HCT116 (cell line): ENCODE measurements at regions not wholly inside any gene's neighbourhood (a gene's known extent, or its start where the extent isn't known, plus 50 kb on each side); places are given as distances from the start of the nearest gene placed in this dataset.

Experiments used
- ATAC-seq: fragments of 200-7000 bp; cut with Tn5 transposase; 2 replicates; pipeline ENCODE4 v1.9.1; 2020; ENCODE audit warnings: mild to moderate bottlenecking, moderate library complexity
- BruUV-seq: library from RNA; stranded (reverse); fragments of 400-500 nt; replicated peaks from 2 replicates; lab custom pipeline; 2021; lab: Mats Ljungman, UMichigan
- CTCF ChIA-PET: fragments of 300-600 bp; sonication (Branson Sonifier 250); formaldehyde crosslinking; loops from one replicate; lab custom pipeline; 2021; ENCODE audit warnings: antibody characterized with exemption; lab: Charles Lee
- POLR2A ChIA-PET: fragments of 300-600, 350-600 bp; sonication (Branson Sonifier 250); formaldehyde crosslinking; loops from one replicate; lab custom pipeline; 2021; ENCODE audit warnings: antibody characterized with exemption; lab: Charles Lee
- RAD21 ChIA-PET, 2 experiments: fragments of 300-600 bp; sonication (Branson Sonifier 250); formaldehyde crosslinking; loops; one replicate each; lab custom pipeline; 2023; ENCODE audit warnings: low total read pairs in 2 of 2; ENCODE audit not compliant: uncharacterized antibody in 2 of 2, unreplicated experiment in 2 of 2, low non-redundant PET in 1 of 2; lab: Charles Lee
- DNase-seq: peaks from one replicate; pipeline ENCODE4 v3.0.0-alpha.2; 2010; ENCODE audit warnings: low read depth, low spot score
- H2AFZ ChIP-seq: fragments of 200-600 bp; shearing (Covaris generic), sonication (generic); 2 replicates; pipeline ENCODE4 v1.6.1; 2017; ENCODE audit warnings: low read depth, mixed run types, mixed read lengths, antibody characterized with exemption, low read length; ENCODE audit not compliant: poor library complexity, severe bottlenecking
- H3K27ac ChIP-seq: 2 replicates; pipeline ENCODE4 v1.5.1; 2012; ENCODE audit warnings: low read depth, low read length
- H3K27me3 ChIP-seq: fragments of 200-600 bp; sonication (generic); 2 replicates; pipeline ENCODE4 v1.6.1; 2016; ENCODE audit warnings: mixed run types, low read length, mixed read lengths; ENCODE audit not compliant: insufficient read depth
- H3K36me3 ChIP-seq, 2 experiments: fragments of 200-500 bp in 1 of 2; fragments of 200-600 bp in 1 of 2; sonication (Bioruptor generic) in 1 of 2; sonication (generic) in 1 of 2; 2 replicates each; pipeline versions ENCODE4 v1.5.1 to v1.6.1; 2014 to 2016; ENCODE audit warnings: low read length in 2 of 2, inconsistent platforms in 1 of 2, mixed read lengths in 1 of 2, mixed run types in 1 of 2; ENCODE audit not compliant: insufficient read depth in 2 of 2, control insufficient read depth in 1 of 2
- H3K4me1 ChIP-seq, 2 experiments: fragments of 200-600 bp in 1 of 2; sonication (generic) in 1 of 2; 2 replicates each; pipeline versions ENCODE4 v1.5.1 to v1.6.1; 2012 to 2017; ENCODE audit warnings: low read length in 2 of 2, inconsistent platforms in 1 of 2, mild to moderate bottlenecking in 1 of 2, mixed read lengths in 1 of 2, mixed run types in 1 of 2, moderate library complexity in 1 of 2; ENCODE audit not compliant: insufficient read depth in 2 of 2, control insufficient read depth in 1 of 2
- H3K4me2 ChIP-seq: fragments of 200-600 bp; sonication (generic); 2 replicates; pipeline ENCODE4 v1.6.1; 2017; ENCODE audit warnings: mixed run types, low read length, mixed read lengths
- H3K4me3 ChIP-seq, 2 experiments: fragments of 200-600 bp in 1 of 2; sonication (generic) in 1 of 2; replicated peaks in 1 of 2; 2 replicates each; pipeline ENCODE4 v1.5.1; 2011 to 2016; ENCODE audit warnings: low read length in 2 of 2, control low read depth in 1 of 2, low read depth in 1 of 2, mild to moderate bottlenecking in 1 of 2, mixed read lengths in 1 of 2, mixed run types in 1 of 2
- H3K79me2 ChIP-seq: fragments of 200-600 bp; sonication (generic); 2 replicates; pipeline ENCODE4 v1.6.1; 2017; ENCODE audit warnings: mild to moderate bottlenecking, mixed run types, low read length, moderate library complexity, mixed read lengths; ENCODE audit not compliant: insufficient read depth
- H3K9ac ChIP-seq: fragments of 200-600 bp; sonication (generic); 2 replicates; pipeline ENCODE4 v1.6.1; 2016; ENCODE audit warnings: low read length, mixed read lengths
- H3K9me2 ChIP-seq: fragments of 200-600 bp; sonication (generic), shearing (Covaris generic); 2 replicates; pipeline ENCODE4 v1.6.1; 2017; ENCODE audit warnings: mixed run types, mild to moderate bottlenecking, moderate library complexity; ENCODE audit not compliant: insufficient read depth
- H3K9me3 ChIP-seq, 2 experiments: fragments of 200-500 bp in 1 of 2; fragments of 200-600 bp in 1 of 2; sonication (Bioruptor generic) in 1 of 2; sonication (generic) in 1 of 2; 2 replicates each; pipeline ENCODE4 v1.6.1; 2014 to 2017; ENCODE audit warnings: low read length in 2 of 2, mixed read lengths in 2 of 2, inconsistent platforms in 1 of 2, low read depth in 1 of 2, mild to moderate bottlenecking in 1 of 2, mixed run types in 1 of 2, moderate library complexity in 1 of 2; ENCODE audit not compliant: control insufficient read depth in 1 of 2, insufficient read depth in 1 of 2
- H4K20me1 ChIP-seq: fragments of 200-600 bp; sonication (generic), shearing (Covaris generic); 2 replicates; pipeline ENCODE4 v1.6.1; 2017; ENCODE audit warnings: mixed run types, mild to moderate bottlenecking, moderate library complexity; ENCODE audit not compliant: insufficient read depth
- ATF3 ChIP-seq: IDR thresholded peaks from 2 replicates; pipeline ENCODE4 v1.6.1; 2012
- CEBPB ChIP-seq: IDR thresholded peaks from 2 replicates; pipeline ENCODE4 v1.6.1; 2012; ENCODE audit warnings: low read depth
- EGR1 ChIP-seq: IDR thresholded peaks from 2 replicates; pipeline ENCODE4 v1.6.1; 2012; ENCODE audit warnings: low read depth
- ELF1 ChIP-seq: IDR thresholded peaks from 2 replicates; pipeline ENCODE4 v1.6.1; 2012; ENCODE audit warnings: low read depth, borderline replicate concordance
- EZH2 ChIP-seq: fragments of 200-600 bp; sonication (generic); IDR thresholded peaks from 2 replicates; pipeline ENCODE4 v1.6.1; 2017; ENCODE audit warnings: antibody characterized with exemption, mixed run types
- MAX ChIP-seq: IDR thresholded peaks from 2 replicates; pipeline ENCODE4 v1.6.1; 2012
- POLR2A ChIP-seq: IDR thresholded peaks from 2 replicates; pipeline ENCODE4 v1.7.0; 2011; ENCODE audit warnings: borderline replicate concordance; ENCODE audit not compliant: insufficient read depth, insufficient read length; ENCODE audit errors: extremely low read depth
- POLR2AphosphoS5 ChIP-seq: IDR thresholded peaks from 2 replicates; pipeline ENCODE4 v1.6.1; 2011; ENCODE audit warnings: mild to moderate bottlenecking, low read depth, low read length, moderate library complexity
- RAD21 ChIP-seq: IDR thresholded peaks from 2 replicates; pipeline ENCODE4 v1.6.1; 2012; ENCODE audit warnings: low read depth, mild to moderate bottlenecking
- SP1 ChIP-seq: IDR thresholded peaks from 2 replicates; pipeline ENCODE4 v1.6.1; 2012; ENCODE audit warnings: low read depth
- TCF7L2 ChIP-seq: IDR thresholded peaks from 2 replicates; pipeline ENCODE4 v1.7.0; 2011; ENCODE audit warnings: borderline replicate concordance, inconsistent platforms; ENCODE audit not compliant: insufficient read depth, insufficient read length; ENCODE audit errors: extremely low read depth
- YY1 ChIP-seq: IDR thresholded peaks from 2 replicates; pipeline ENCODE4 v1.6.1; 2011; ENCODE audit warnings: low read length, low read depth, moderate library complexity, mild to moderate bottlenecking; ENCODE audit not compliant: insufficient replicate concordance; ENCODE audit errors: extremely low read depth
- ZFX ChIP-seq: fragments of 450-650 bp; IDR thresholded peaks from 2 replicates; pipeline ENCODE4 v1.6.1; 2017
- ZNF274 ChIP-seq: fragments of 200-500 bp; sonication (Bioruptor generic); IDR thresholded peaks from 2 replicates; pipeline ENCODE4 v1.6.1; 2014; ENCODE audit warnings: mild to moderate bottlenecking, low read depth, low read length, inconsistent platforms
- intact Hi-C: fragments of 100-400 bp; cut with micrococcal nuclease; formaldehyde crosslinking; loops from 2 replicates; pipeline ENCODE4 v1.10.0; 2022
- TF ChIP-seq, protein P1 (sequence below): IDR thresholded peaks from 2 replicates; pipeline ENCODE4 v1.6.1; 2012; ENCODE audit warnings: low read depth

- H3K4me3 ChIP-seq = no peak overlapping the region
- H3K4me2 ChIP-seq = no peak overlapping the region
- CTCF ChIA-PET = no interaction called here
- DNase-seq (no peak), ATAC-seq (no peak)
- no peaks in the 10 kb centered on the region for H3K36me3 ChIP-seq
- no peak for TF ChIP-seq ZFX
- TF ChIP-seq CEBPB = no peak
- TF ChIP-seq POLR2A = no peak
- TF ChIP-seq MAX = no peak
- TF ChIP-seq POLR2AphosphoS5 = no peak
- BruUV-seq = no TSS peak
- H3K9ac ChIP-seq = no peak overlapping the region
- no peaks in the 10 kb centered on the region for H4K20me1 ChIP-seq
- peaks cover 4% of the 10 kb centered on the region; the same call in 1 of the 2 replicates for H3K27me3 ChIP-seq
- RAD21 ChIA-PET = no interaction called here
- no peak overlapping the region for H2AFZ ChIP-seq
- intact Hi-C loops = no loop called here
- no peak overlapping the region for H3K27ac ChIP-seq
- H3K9me3 ChIP-seq = no peaks in the 10 kb centered on the region
- no peaks in the 10 kb centered on the region for H3K4me1 ChIP-seq
- H3K79me2 ChIP-seq = no peaks in the 10 kb centered on the region
- no peaks in the 10 kb centered on the region for H3K9me2 ChIP-seq
- POLR2A ChIA-PET = no interaction called here
Measured at GRCh38 chr10:59106441-59106840, 70.0 kb upstream of the PHYHIPL start.

DNA sequence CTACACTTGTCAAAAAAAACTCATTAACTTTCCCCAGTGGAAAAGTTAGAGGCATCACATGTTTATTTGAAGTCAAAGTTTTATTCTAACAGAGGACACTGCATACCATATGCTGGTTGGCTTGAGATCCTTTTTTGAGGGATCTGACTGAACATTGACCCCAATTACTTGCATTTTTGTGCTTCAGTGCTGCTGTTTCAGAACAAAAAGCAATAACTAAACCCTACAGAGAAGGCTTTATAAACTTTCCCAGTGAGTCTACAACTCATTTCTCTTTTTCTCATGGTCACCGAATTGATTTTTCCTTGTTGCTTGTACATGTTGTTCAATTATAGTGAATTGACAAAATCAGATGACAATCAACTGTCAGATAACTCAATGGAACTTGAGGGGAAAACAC lies 69.3 kb upstream of the PHYHIPL start:
- no peaks in the 10 kb centered on the region for H3K36me3 ChIP-seq
- H3K4me3 ChIP-seq = no peak overlapping the region
- H3K9me3 ChIP-seq = no peaks in the 10 kb centered on the region
- ChIA-PET RAD21 (no interaction called here), POLR2A (no interaction called here), CTCF (no interaction called here)
- TF ChIP-seq POLR2A (no peak), CEBPB (no peak), YY1 (no peak), TCF7L2 (no peak), ZNF274 (no peak), EZH2 (no peak), ELF1 (no peak), EGR1 (no peak), ATF3 (no peak), RAD21 (no peak), SP1 (no peak)
- TF ChIP-seq, protein P1, sequence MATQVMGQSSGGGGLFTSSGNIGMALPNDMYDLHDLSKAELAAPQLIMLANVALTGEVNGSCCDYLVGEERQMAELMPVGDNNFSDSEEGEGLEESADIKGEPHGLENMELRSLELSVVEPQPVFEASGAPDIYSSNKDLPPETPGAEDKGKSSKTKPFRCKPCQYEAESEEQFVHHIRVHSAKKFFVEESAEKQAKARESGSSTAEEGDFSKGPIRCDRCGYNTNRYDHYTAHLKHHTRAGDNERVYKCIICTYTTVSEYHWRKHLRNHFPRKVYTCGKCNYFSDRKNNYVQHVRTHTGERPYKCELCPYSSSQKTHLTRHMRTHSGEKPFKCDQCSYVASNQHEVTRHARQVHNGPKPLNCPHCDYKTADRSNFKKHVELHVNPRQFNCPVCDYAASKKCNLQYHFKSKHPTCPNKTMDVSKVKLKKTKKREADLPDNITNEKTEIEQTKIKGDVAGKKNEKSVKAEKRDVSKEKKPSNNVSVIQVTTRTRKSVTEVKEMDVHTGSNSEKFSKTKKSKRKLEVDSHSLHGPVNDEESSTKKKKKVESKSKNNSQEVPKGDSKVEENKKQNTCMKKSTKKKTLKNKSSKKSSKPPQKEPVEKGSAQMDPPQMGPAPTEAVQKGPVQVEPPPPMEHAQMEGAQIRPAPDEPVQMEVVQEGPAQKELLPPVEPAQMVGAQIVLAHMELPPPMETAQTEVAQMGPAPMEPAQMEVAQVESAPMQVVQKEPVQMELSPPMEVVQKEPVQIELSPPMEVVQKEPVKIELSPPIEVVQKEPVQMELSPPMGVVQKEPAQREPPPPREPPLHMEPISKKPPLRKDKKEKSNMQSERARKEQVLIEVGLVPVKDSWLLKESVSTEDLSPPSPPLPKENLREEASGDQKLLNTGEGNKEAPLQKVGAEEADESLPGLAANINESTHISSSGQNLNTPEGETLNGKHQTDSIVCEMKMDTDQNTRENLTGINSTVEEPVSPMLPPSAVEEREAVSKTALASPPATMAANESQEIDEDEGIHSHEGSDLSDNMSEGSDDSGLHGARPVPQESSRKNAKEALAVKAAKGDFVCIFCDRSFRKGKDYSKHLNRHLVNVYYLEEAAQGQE = no peak
- no TSS peak for BruUV-seq
- H3K4me1 ChIP-seq = no peaks in the 10 kb centered on the region
- no peak overlapping the region for H3K27ac ChIP-seq
- H3K27me3 ChIP-seq = peaks cover 4% of the 10 kb centered on the region; the same call in 1 of the 2 replicates
- H3K4me2 ChIP-seq = no peak overlapping the region
- no peaks in the 10 kb centered on the region for H4K20me1 ChIP-seq
- intact Hi-C loops = no loop called here
- no peaks in the 10 kb centered on the region for H3K79me2 ChIP-seq
- no peaks in the 10 kb centered on the region for H3K9me2 ChIP-seq
- ATAC-seq = no peak
- H3K9ac ChIP-seq = no peak overlapping the region
- H2AFZ ChIP-seq = no peak overlapping the region
- no peak for DNase-seq
